GM12878 (cell line): ENCODE measurements at regions not wholly inside any gene's neighbourhood (a gene's known extent, or its start where the extent isn't known, plus 50 kb on each side); places are given as distances from the start of the nearest gene placed in this dataset.

Source experiments
- ATAC-seq: fragments of 200-7000 bp; cut with Tn5 transposase; 3 replicates; pipeline ENCODE4 v1.9.1; 2020; ENCODE audit warnings: mild to moderate bottlenecking, moderate library complexity
- BruUV-seq: library from RNA; stranded (reverse); fragments of 400-500 nt; replicated peaks from 2 replicates; lab custom pipeline; 2021; lab: Mats Ljungman, UMichigan
- CTCF ChIA-PET: fragments of 300-600 bp; sonication (Branson Sonifier 250); formaldehyde crosslinking; extraction: SDS; loops from one replicate; lab custom pipeline; 2021; ENCODE audit warnings: inconsistent platforms; lab: Yijun Ruan, JAX
- POLR2A ChIA-PET: fragments of 350-600 bp; formaldehyde crosslinking; extraction: SDS; loops from one replicate; lab custom pipeline; 2021; ENCODE audit warnings: inconsistent platforms; lab: Charles Lee
- RAD21 ChIA-PET: fragments of 300-600 bp; sonication (Branson Sonifier 250); formaldehyde crosslinking; loops from one replicate; lab custom pipeline; 2023; ENCODE audit warnings: antibody characterized with exemption; ENCODE audit not compliant: unreplicated experiment; lab: Charles Lee
- SMC1A ChIA-PET: fragments of 300-600 bp; sonication (Branson Sonifier 250); formaldehyde crosslinking; loops from one replicate; lab custom pipeline; 2023; ENCODE audit not compliant: unreplicated experiment, uncharacterized antibody; lab: Charles Lee
- DNase-seq: peaks from one replicate; pipeline ENCODE4 v3.0.0-alpha.2; 2011; ENCODE audit warnings: low read depth, low spot score
- FAIRE-seq: peaks from 3 replicates; lab custom pipeline; 2011; peaks lifted over from hg19 to GRCh38; lab: Jason Lieb, UNC
- H2AFZ ChIP-seq: 2 replicates; pipeline ENCODE4 v1.6.0; 2011; ENCODE audit warnings: low read depth, low read length, control low read depth; ENCODE audit not compliant: control insufficient read depth
- H3K27ac ChIP-seq: 2 replicates; pipeline ENCODE4 v1.5.1; 2011; ENCODE audit warnings: control low read depth; ENCODE audit not compliant: control insufficient read depth, insufficient read depth
- H3K27me3 ChIP-seq, 2 experiments: replicated peaks in 1 of 2; 2 replicates each; pipeline versions ENCODE4 v1.6.0 to v1.6.1; 2011; ENCODE audit warnings: low read length in 1 of 2; ENCODE audit not compliant: control insufficient read depth in 2 of 2, insufficient read depth in 2 of 2
- H3K36me3 ChIP-seq, 2 experiments: 2 replicates each; pipeline ENCODE4 v1.5.1; 2011; ENCODE audit warnings: low read length in 1 of 2; ENCODE audit not compliant: control insufficient read depth in 2 of 2, insufficient read depth in 2 of 2
- H3K4me1 ChIP-seq: 2 replicates; pipeline ENCODE4 v1.6.1; 2011; ENCODE audit warnings: mild to moderate bottlenecking, low read length, moderate library complexity, mixed read lengths; ENCODE audit not compliant: control insufficient read depth, insufficient read depth
- H3K4me2 ChIP-seq: 2 replicates; pipeline ENCODE4 v1.6.0; 2011; ENCODE audit warnings: control low read depth; ENCODE audit not compliant: control insufficient read depth, insufficient read depth
- H3K4me3 ChIP-seq: fragments of 200-600 bp; sonication (generic); 2 replicates; pipeline ENCODE4 v1.5.1; 2016
- H3K79me2 ChIP-seq: 2 replicates; pipeline ENCODE4 v1.6.0; 2011; ENCODE audit warnings: low read length; ENCODE audit not compliant: control insufficient read depth, insufficient read depth
- H3K9ac ChIP-seq: 2 replicates; pipeline ENCODE4 v1.8.0; 2011; ENCODE audit warnings: low read length, control low read depth, mixed read lengths; ENCODE audit not compliant: control insufficient read depth, insufficient read depth
- H3K9me3 ChIP-seq: replicated peaks from 3 replicates; pipeline ENCODE4 v1.5.1; 2011; ENCODE audit warnings: mild to moderate bottlenecking, low read length; ENCODE audit not compliant: control insufficient read depth, insufficient read depth
- H4K20me1 ChIP-seq: 2 replicates; pipeline ENCODE4 v1.6.0; 2011; ENCODE audit not compliant: control insufficient read depth, insufficient read depth
- BCL11A ChIP-seq: IDR thresholded peaks from 2 replicates; pipeline ENCODE4 v1.6.1; 2011; ENCODE audit warnings: low read depth, low read length
- CREB1 ChIP-seq: IDR thresholded peaks from 2 replicates; pipeline ENCODE4 v1.6.1; 2012; ENCODE audit warnings: low read depth, mild to moderate bottlenecking, inconsistent platforms
- FOS ChIP-seq: IDR thresholded peaks from 3 replicates; pipeline ENCODE4 v1.6.1; 2011; ENCODE audit warnings: borderline replicate concordance; ENCODE audit not compliant: insufficient read length; ENCODE audit errors: extremely low read depth
- KAT2A ChIP-seq: conservative IDR thresholded peaks from 2 replicates; pipeline ENCODE4 v1.6.1; 2011; ENCODE audit warnings: low read depth, low read length; ENCODE audit not compliant: control insufficient read depth
- KLF5 ChIP-seq: fragments of 450-650 bp; IDR thresholded peaks from 2 replicates; pipeline ENCODE4 v1.6.1; 2014; ENCODE audit warnings: mild to moderate bottlenecking; ENCODE audit not compliant: partially characterized antibody
- MEF2B ChIP-seq: fragments of 450-650 bp; IDR thresholded peaks from 2 replicates; pipeline ENCODE4 v1.6.1; 2018; ENCODE audit warnings: mild to moderate bottlenecking, moderate library complexity; ENCODE audit not compliant: partially characterized antibody, poor library complexity, severe bottlenecking
- SMARCA5 ChIP-seq: fragments of 450-650 bp; IDR thresholded peaks from 2 replicates; pipeline ENCODE4 v1.6.1; 2017; ENCODE audit warnings: mild to moderate bottlenecking
- TARDBP ChIP-seq: IDR thresholded peaks from 2 replicates; pipeline ENCODE4 v1.6.1; 2016; ENCODE audit warnings: borderline replicate concordance
- in situ Hi-C: fragments of 300-500 bp; cut with MboI; formaldehyde crosslinking; loops from 9 replicates; pipeline ENCODE4 v1.14.3; 2018; ENCODE audit warnings: mixed read lengths
- intact Hi-C: fragments of 100-400 bp; cut with micrococcal nuclease; formaldehyde crosslinking; loops from one replicate; pipeline ENCODE4 v1.14.2; 2022; ENCODE audit not compliant: unreplicated experiment
- TF ChIP-seq, protein P1 (sequence below): IDR thresholded peaks from 2 replicates; pipeline ENCODE4 v1.6.1; 2012; ENCODE audit warnings: mild to moderate bottlenecking, low read depth, low read length
- TF ChIP-seq, protein P2 (sequence below): fragments of 450-650 bp; formaldehyde crosslinking; IDR thresholded peaks from 2 replicates; pipeline ENCODE4 v1.5.0; 2022; ENCODE audit warnings: mild to moderate bottlenecking, missing genetic modification characterization

- no peaks in the 10 kb centered on the region; the same call in 2 of the 3 replicates for H3K9me3 ChIP-seq
- H4K20me1 ChIP-seq = no peaks in the 10 kb centered on the region
- in situ Hi-C loops = no loop called here
- H3K9ac ChIP-seq = no peak overlapping the region
- no peak overlapping the region for H3K27ac ChIP-seq
- intact Hi-C loops = no loop called here
- FAIRE-seq (no peak), DNase-seq (no peak), ATAC-seq (no peak)
- H3K79me2 ChIP-seq = no peaks in the 10 kb centered on the region
- TF ChIP-seq KAT2A (no peak), BCL11A (no peak), CREB1 (no peak), FOS (no peak), MEF2B (no peak), TARDBP (no peak), SMARCA5 (no peak), KLF5 (no peak)
- TF ChIP-seq, protein P1, sequence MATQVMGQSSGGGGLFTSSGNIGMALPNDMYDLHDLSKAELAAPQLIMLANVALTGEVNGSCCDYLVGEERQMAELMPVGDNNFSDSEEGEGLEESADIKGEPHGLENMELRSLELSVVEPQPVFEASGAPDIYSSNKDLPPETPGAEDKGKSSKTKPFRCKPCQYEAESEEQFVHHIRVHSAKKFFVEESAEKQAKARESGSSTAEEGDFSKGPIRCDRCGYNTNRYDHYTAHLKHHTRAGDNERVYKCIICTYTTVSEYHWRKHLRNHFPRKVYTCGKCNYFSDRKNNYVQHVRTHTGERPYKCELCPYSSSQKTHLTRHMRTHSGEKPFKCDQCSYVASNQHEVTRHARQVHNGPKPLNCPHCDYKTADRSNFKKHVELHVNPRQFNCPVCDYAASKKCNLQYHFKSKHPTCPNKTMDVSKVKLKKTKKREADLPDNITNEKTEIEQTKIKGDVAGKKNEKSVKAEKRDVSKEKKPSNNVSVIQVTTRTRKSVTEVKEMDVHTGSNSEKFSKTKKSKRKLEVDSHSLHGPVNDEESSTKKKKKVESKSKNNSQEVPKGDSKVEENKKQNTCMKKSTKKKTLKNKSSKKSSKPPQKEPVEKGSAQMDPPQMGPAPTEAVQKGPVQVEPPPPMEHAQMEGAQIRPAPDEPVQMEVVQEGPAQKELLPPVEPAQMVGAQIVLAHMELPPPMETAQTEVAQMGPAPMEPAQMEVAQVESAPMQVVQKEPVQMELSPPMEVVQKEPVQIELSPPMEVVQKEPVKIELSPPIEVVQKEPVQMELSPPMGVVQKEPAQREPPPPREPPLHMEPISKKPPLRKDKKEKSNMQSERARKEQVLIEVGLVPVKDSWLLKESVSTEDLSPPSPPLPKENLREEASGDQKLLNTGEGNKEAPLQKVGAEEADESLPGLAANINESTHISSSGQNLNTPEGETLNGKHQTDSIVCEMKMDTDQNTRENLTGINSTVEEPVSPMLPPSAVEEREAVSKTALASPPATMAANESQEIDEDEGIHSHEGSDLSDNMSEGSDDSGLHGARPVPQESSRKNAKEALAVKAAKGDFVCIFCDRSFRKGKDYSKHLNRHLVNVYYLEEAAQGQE = no peak
- TF ChIP-seq, protein P2, sequence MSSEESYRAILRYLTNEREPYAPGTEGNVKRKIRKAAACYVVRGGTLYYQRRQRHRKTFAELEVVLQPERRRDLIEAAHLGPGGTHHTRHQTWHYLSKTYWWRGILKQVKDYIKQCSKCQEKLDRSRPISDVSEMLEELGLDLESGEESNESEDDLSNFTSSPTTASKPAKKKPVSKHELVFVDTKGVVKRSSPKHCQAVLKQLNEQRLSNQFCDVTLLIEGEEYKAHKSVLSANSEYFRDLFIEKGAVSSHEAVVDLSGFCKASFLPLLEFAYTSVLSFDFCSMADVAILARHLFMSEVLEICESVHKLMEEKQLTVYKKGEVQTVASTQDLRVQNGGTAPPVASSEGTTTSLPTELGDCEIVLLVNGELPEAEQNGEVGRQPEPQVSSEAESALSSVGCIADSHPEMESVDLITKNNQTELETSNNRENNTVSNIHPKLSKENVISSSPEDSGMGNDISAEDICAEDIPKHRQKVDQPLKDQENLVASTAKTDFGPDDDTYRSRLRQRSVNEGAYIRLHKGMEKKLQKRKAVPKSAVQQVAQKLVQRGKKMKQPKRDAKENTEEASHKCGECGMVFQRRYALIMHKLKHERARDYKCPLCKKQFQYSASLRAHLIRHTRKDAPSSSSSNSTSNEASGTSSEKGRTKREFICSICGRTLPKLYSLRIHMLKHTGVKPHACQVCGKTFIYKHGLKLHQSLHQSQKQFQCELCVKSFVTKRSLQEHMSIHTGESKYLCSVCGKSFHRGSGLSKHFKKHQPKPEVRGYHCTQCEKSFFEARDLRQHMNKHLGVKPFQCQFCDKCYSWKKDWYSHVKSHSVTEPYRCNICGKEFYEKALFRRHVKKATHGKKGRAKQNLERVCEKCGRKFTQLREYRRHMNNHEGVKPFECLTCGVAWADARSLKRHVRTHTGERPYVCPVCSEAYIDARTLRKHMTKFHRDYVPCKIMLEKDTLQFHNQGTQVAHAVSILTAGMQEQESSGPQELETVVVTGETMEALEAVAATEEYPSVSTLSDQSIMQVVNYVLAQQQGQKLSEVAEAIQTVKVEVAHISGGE (CRISPR knock-in tag) = no peak
- POLR2A ChIA-PET = no interaction called here
- no peak overlapping the region for H3K4me3 ChIP-seq
- H3K27me3 ChIP-seq = no peaks in the 10 kb centered on the region
- BruUV-seq = no TSS peak
- CTCF ChIA-PET = no interaction called here
- SMC1A ChIA-PET = no interaction called here
- H3K4me2 ChIP-seq = no peak overlapping the region
- no peaks in the 10 kb centered on the region for H3K36me3 ChIP-seq
- no peak overlapping the region for H2AFZ ChIP-seq
- H3K4me1 ChIP-seq = no peaks in the 10 kb centered on the region
- RAD21 ChIA-PET = no interaction called here
Observed at GRCh38 chr12:85653731-85654455, 182.3 kb downstream of the RASSF9 start.
